HG02763 (cell line): ENCODE measurements at regions not wholly inside any gene's neighbourhood (a gene's known extent, or its start where the extent isn't known, plus 50 kb on each side); places are given as distances from the start of the nearest gene placed in this dataset.
"Not testable (repeated sequence)": the region's sequence is repeated elsewhere in the genome, so short reads cannot be mapped to it uniquely, and the experiment has no call there.

Experiments
- ATAC-seq: cut with Tn5 transposase; IDR thresholded peaks from one replicate; pipeline ENCODE4 v1.9.1; 2021; ENCODE audit warnings: mild to moderate bottlenecking, moderate library complexity; ENCODE audit not compliant: unreplicated experiment

GRCh38 chr9:80516679-80517078 lies 944.9 kb downstream of the TLE4 start:
- ATAC-seq, result no peak

- ATAC-seq, result no peak
These were observed 937.6 kb downstream of the TLE4 start for GRCh38 chr9:80509358-80509757.

DNA sequence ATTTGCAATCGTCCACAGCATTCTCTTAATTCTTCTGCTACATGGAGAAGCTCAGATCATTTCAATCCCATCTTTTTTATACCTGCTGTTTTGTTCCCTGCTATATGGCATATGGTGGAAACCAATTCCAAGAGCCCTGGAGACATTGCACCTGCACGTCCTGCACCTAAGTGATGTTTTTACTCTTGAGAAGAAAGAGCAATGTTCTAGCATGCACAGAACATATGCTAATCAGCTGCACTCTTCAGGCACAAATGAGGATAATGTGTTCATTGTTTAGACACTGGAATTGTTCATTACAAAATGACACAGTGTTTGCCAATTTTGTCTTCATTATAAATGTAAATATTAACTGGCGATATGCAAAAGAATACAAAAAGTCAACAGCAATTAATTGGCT lies 935.8 kb downstream of the TLE4 start:
- no peak for ATAC-seq

- no peak for ATAC-seq
These were observed 933.0 kb downstream of the TLE4 start for GRCh38 chr9:80504601-80505230.

GRCh38 chr9:80503671-80504281 lies 932.0 kb downstream of the TLE4 start:
- ATAC-seq, result no peak

GRCh38 chr9:80502306-80502705 lies 930.5 kb downstream of the TLE4 start:
- ATAC-seq, result no peak

DNA sequence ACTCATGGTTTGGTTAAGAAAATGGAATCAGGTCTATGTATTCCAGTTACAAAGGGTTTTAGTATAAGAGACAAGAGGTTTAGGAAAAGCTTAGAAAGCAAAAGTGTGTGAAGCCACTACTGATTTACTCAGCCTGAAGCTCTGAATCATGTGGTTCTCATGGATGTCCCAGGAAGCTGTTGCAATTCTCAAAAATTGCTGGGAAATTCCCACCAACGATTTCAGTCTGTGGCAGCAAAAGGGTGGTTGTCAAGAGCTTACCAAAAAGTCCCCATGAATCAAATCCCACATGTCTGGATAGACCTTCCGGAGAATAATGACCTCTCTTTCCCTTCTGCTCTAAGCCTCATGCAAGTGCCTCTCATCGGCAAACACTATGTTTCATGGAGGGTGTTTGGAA lies 929.9 kb downstream of the TLE4 start:
- no peak for ATAC-seq

DNA sequence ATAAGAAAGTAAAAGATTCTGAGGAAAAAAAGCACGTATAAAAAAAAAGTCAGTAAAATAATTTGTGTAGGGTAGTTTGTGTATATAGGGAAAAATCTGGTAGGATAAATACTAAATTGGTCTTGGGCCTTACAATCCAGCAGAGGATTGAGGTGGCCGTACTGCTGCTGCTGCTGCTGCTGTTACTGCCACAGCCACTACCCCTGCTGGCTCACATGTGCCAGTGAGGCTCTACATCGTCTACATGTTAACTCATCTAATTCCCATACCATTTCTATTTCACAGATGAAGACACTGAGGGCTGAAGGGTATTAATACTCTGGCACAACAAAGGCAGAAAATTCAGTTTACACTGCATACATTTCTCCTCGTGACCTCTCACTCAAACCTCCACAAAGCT lies 928.5 kb downstream of the TLE4 start:
- no peak for ATAC-seq

DNA sequence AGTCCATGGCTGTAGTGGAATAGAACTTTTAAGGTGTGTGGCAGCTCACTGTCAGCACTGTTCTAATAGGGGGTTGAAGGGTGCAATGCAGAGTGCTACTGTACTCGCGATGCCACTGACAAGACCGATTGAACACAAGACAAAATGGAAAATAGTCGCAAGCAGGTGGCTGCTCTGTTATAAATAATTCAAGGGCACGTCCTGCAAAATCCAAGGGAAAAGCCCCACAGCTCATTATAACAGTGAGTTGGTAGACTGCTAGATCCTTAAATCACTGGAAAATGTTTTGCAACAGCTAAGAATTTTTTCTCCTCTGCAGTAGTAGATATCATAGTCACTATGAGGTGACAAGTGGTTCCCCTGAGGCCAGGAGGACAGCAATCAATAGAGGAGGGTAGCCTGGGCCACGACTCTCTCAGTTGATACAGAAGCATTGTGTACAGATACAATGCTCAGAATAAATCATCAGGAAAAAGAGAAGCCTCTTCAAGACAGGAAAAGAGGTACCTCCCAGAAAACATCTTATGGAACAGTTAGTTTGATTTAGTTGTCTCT lies 926.3 kb downstream of the TLE4 start:
- ATAC-seq, result no peak

DNA sequence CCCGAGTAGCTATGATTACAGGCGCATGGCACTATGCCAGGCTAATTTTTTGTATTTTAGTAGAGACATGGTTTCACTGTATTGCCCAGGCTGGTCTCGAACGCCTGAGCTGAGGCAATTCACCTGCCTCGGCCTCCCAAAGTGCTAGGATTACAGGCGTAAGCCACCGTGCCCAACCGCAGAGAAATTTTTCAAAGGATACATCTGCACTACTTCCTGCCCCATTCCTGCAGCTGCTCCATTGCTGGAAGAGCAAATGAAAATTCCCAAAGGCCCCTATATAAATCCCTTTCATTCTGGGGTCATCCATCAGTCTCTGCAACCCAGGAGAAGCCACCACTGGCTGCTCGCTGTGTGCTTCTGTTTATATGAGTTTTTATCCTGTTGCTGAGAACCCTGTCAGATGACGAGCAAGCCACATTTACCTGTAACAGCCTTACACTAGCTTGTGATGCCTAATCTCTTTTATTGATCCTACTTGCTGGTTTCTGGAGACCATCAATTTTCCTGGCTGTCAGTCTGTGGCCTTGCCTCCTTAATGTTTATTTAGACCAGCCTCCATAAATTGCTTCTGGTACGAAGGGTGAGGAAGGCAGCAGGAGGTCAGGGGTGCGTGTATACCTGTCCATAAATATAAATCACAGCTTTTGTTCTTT lies 925.3 kb downstream of the TLE4 start:
- no peak for ATAC-seq

- ATAC-seq, result no peak
These were observed 921.5 kb downstream of the TLE4 start for GRCh38 chr9:80493258-80493657.

DNA sequence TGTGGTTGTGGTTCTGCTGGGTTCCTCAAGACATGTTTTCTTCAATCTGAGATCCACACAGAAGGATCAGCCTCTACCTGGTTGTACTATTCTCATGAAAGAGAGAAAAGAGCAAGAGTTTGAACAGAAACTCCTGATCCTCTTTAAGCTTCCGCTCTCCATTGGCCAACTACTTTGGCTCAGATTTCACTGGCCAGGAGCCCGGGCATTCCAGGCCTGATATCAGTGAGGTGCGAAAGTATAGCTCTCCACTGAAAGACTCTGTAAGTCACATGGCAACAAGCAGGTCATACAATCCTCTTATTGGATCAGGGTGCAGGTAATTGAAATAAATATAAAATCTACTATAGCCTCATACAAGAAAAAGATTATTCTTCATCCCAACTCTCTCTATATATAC lies 920.5 kb downstream of the TLE4 start:
- ATAC-seq, result no peak

- ATAC-seq, result no peak
These were observed 919.4 kb downstream of the TLE4 start for GRCh38 chr9:80491086-80491696.

DNA sequence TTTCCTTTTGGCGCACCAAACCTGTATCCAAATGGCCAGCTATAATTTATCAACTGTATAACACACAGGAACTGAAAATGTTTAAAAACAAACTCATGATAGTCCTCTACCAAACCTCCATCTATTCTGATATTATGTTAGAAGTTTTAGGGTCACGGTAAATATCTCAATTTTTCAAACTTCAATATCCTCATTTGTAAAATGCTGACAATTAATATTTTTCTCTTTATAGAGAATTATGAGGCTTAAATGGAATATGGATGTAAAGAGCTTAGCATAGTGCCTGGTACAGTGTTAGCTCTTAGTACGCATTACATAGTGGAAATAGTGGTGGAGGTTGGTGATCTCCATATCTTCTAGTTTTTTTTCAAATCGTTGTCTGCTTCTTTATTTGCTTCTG lies 917.6 kb downstream of the TLE4 start:
- ATAC-seq, result no peak

DNA sequence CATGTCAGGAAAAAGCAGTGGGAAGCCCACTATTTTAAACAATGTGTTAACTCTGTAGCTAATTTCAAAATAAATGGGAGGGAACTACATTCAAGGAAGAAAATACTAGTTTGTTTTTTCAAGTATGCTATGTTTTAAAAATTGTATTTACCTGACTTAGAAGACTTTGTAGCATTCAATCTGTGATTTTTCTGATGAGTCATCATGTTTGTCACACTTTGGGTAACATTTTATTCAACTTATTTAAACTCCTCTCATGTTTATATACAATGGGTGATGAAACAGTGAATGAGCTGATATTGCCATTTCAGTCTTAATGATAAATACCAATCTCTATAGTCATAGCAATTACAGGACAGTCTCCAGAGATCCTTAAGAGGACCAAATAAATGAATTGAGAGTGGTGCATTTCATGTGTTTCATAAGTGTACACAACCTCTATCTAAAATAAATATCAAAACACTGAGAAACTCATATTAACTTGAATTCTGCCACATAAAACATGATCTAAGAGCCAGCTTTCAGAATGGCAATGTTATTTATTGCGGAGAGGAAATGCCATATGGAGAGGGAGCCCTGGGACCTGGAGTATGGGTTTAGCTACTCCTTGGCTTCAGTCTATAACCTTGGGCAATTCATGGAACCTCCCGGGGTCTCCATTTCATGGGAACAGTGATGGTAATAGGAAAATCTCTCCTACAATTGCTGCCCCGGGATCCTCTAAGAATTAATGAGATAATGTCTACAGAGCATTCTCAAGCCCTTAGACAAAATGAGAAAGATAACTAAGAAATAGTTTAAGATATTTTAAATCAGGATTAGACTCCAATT lies 913.9 kb downstream of the TLE4 start:
- no peak for ATAC-seq

GRCh38 chr9:80482251-80482650 lies 910.5 kb downstream of the TLE4 start:
- not testable (repeated sequence) for ATAC-seq

DNA sequence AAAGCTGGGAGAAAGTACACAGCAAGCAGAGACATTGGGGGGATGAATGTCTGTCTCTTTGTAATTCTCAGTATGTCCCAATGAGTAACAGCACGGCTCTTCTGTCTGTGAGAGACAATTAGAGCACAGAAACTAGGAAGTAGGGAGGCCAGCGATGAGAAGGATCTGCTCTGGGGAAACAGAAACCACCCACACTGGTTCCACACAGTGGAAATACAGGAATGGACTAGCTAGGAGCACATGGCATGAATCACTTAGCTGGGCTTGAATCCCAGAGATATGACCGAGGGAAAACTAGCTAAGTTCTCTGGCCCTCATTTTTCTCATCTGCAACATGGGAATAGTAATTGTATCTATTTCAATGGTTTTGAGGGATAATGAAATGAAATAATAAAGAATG lies 895.9 kb downstream of the TLE4 start:
- ATAC-seq, result no peak

DNA sequence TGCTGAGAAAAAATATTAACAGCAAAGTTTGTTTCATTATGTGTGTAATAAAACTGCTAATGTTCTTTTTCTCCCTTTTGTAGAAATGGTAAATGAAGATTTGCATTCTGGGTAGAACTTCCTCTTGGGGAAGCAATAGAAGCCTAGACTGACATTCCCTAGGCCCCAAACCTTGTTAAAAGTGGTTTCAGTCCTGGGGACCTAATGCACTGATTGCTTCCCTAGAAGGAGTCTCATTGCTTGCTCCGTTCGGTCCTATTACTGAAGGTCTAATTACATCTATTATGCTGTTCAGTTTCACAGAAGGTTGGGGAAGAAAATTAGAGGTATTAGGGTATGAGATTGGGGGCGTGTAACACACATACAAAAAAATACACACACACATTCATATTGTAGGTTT lies 893.8 kb downstream of the TLE4 start:
- no peak for ATAC-seq

DNA sequence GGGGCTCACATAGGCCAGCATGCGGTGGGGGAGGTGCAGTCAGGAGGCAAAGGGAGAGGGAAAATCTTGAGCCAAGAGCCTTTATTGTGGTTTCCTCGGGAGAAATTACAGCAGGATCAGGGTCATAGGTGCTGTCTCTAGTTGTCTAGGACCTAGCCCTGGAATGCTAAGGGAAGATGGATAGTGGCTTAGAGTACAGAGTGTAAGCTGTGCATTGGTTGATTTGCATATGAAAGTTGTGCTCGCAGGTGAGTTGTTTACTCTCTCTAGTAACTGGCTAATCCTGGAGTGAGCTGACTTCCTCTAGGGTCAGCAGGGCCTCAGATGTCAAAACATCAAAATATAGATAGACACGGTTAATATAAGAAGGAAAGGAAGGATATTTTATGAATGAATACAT lies 877.7 kb downstream of the TLE4 start:
- no peak for ATAC-seq

DNA sequence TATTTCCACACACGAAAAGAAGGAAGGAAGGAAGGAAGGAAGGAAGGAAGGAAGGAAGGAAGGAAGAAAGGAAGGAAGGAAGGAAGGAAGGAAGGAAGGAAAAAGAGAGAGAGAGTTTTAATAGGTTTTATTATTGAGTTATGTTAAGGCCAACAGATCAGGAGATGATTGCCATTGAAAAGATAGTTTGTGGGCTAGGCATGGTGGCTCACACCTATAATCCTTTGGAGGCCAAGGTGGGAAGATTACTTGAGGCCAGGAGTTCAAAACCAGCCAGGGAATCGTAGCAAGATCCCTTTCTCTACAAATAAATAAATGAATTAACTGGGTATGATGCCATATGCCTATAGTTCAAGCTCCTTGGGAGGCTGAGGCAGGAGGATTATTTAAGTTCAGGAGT lies 877.2 kb downstream of the TLE4 start:
- ATAC-seq, result no peak

DNA sequence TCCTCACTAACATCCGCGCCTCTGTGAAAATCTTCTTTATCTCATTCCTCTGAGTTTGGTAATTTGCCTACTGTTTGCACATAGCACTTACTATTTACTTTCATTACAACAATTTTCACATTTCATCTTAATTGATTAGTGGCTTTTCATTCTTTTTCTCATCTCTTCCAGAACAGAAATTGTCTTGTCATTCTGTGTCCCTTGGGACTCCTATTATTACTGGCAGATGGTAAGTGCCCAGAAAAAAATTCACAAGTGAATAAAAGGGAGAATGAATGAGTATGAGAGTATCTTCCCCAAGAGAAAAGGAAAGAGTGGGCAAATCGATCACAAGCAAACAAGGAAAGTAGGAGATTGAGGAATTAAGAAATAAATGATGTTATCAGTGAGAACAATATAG lies 876.1 kb downstream of the TLE4 start:
- ATAC-seq, result no peak
